GM18517 (cell line): ENCODE measurements at regions not wholly inside any gene's neighbourhood (a gene's known extent, or its start where the extent isn't known, plus 50 kb on each side); places are given as distances from the start of the nearest gene placed in this dataset.
A peak's percentile ranks its signal among the peaks of the same experiment; 100 is the strongest.

Source experiments
- ATAC-seq: cut with Tn5 transposase; IDR thresholded peaks from one replicate; pipeline ENCODE4 v1.9.1; 2021; ENCODE audit warnings: mild to moderate bottlenecking, moderate library complexity; ENCODE audit not compliant: unreplicated experiment

- ATAC-seq = no peak
Observed at GRCh38 chr10:52642208-52642607, 130.4 kb downstream of the MBL2 start.

GRCh38 chr10:52644373-52645186, 128.0 kb downstream of the MBL2 start:
- ATAC-seq = peak; percentile 84

GRCh38 chr10:52645187-52645758, 127.3 kb downstream of the MBL2 start:
- no peak for ATAC-seq

- no peak for ATAC-seq
Observed at GRCh38 chr10:52649511-52649910, 123.1 kb downstream of the MBL2 start.

GRCh38 chr10:52650873-52651272, 121.7 kb downstream of the MBL2 start:
- no peak for ATAC-seq

GRCh38 chr10:52651293-52651692, 121.3 kb downstream of the MBL2 start:
- ATAC-seq = no peak

GRCh38 chr10:52652431-52653262, 119.9 kb downstream of the MBL2 start:
- ATAC-seq = no peak

- ATAC-seq = no peak
Observed at GRCh38 chr10:52653263-52653909, 119.2 kb downstream of the MBL2 start.

- no peak for ATAC-seq
Observed at GRCh38 chr10:52654201-52654600, 118.4 kb downstream of the MBL2 start.

GRCh38 chr10:52658112-52658511, 114.5 kb downstream of the MBL2 start:
- ATAC-seq = no peak

- ATAC-seq = no peak
Observed at GRCh38 chr10:52659085-52659484, 113.5 kb downstream of the MBL2 start.

GRCh38 chr10:52662256-52662655, 110.3 kb downstream of the MBL2 start:
- ATAC-seq = no peak

GRCh38 chr10:52663161-52663560, 109.4 kb downstream of the MBL2 start:
- ATAC-seq = no peak

GRCh38 chr10:52664629-52665028, 108.0 kb downstream of the MBL2 start:
- ATAC-seq = no peak

- ATAC-seq = no peak
Observed at GRCh38 chr10:52665821-52666220, 106.8 kb downstream of the MBL2 start.

- no peak for ATAC-seq
Observed at GRCh38 chr10:52666931-52667330, 105.7 kb downstream of the MBL2 start.

GRCh38 chr10:52668024-52668423, 104.6 kb downstream of the MBL2 start:
- ATAC-seq = no peak

GRCh38 chr10:52672880-52673279, 99.7 kb downstream of the MBL2 start:
- no peak for ATAC-seq

GRCh38 chr10:52673468-52673867, 99.1 kb downstream of the MBL2 start:
- ATAC-seq = no peak

GRCh38 chr10:52674474-52674873, 98.1 kb downstream of the MBL2 start:
- no peak for ATAC-seq

GRCh38 chr10:52677086-52677485, 95.5 kb downstream of the MBL2 start:
- no peak for ATAC-seq
